IMR-90 (cell line): ENCODE measurements at regions not wholly inside any gene's neighbourhood (a gene's known extent, or its start where the extent isn't known, plus 50 kb on each side); places are given as distances from the start of the nearest gene placed in this dataset.

Source experiments
- BHLHE40 ChIP-seq: fragments of 150-350 bp; IDR thresholded peaks from 2 replicates; pipeline ENCODE4 v1.6.1; 2016; ENCODE audit warnings: mild to moderate bottlenecking, low read depth, low read length
- CEBPB ChIP-seq: IDR thresholded peaks from 2 replicates; pipeline ENCODE4 v1.6.1; 2012; ENCODE audit warnings: low read depth, low read length, improper control_type of control experiment
- CTCF ChIP-seq: conservative IDR thresholded peaks from 2 replicates; pipeline ENCODE4 v1.5.1; 2012; ENCODE audit warnings: mild to moderate bottlenecking, low read depth, low read length, improper control_type of control experiment
- POLR2A ChIP-seq: IDR thresholded peaks from 2 replicates; pipeline ENCODE4 v1.6.1; 2012; ENCODE audit warnings: mild to moderate bottlenecking, low read depth, low read length
- RAD21 ChIP-seq: IDR thresholded peaks from 2 replicates; pipeline ENCODE4 v1.6.1; 2012; ENCODE audit warnings: low read length, improper control_type of control experiment
- TF ChIP-seq, protein P1 (sequence below): fragments of 150-350 bp; IDR thresholded peaks from 2 replicates; pipeline ENCODE4 v1.6.1; 2017; ENCODE audit warnings: mild to moderate bottlenecking, antibody characterized with exemption, low read length, low read depth

GRCh38 chr21:31577271-31577670, 82.2 kb upstream of the SOD1 start:
- TF ChIP-seq CEBPB: no peak
- TF ChIP-seq CTCF: no peak
- no peak for TF ChIP-seq POLR2A
- TF ChIP-seq BHLHE40: no peak
- TF ChIP-seq RAD21: no peak
- TF ChIP-seq, protein P1, sequence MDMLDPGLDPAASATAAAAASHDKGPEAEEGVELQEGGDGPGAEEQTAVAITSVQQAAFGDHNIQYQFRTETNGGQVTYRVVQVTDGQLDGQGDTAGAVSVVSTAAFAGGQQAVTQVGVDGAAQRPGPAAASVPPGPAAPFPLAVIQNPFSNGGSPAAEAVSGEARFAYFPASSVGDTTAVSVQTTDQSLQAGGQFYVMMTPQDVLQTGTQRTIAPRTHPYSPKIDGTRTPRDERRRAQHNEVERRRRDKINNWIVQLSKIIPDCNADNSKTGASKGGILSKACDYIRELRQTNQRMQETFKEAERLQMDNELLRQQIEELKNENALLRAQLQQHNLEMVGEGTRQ: no peak
